DMS 273 (cell line): ENCODE measurements at regions not wholly inside any gene's neighbourhood (a gene's known extent, or its start where the extent isn't known, plus 50 kb on each side); places are given as distances from the start of the nearest gene placed in this dataset.
"Not testable (repeated sequence)": the region's sequence is repeated elsewhere in the genome, so short reads cannot be mapped to it uniquely, and the experiment has no call there.

ENCODE experiments used
- DNase-seq: peaks from one replicate; lab custom pipeline; 2025; ENCODE audit not compliant: unreplicated experiment; lab: John Stamatoyannopoulos, UW

DNA sequence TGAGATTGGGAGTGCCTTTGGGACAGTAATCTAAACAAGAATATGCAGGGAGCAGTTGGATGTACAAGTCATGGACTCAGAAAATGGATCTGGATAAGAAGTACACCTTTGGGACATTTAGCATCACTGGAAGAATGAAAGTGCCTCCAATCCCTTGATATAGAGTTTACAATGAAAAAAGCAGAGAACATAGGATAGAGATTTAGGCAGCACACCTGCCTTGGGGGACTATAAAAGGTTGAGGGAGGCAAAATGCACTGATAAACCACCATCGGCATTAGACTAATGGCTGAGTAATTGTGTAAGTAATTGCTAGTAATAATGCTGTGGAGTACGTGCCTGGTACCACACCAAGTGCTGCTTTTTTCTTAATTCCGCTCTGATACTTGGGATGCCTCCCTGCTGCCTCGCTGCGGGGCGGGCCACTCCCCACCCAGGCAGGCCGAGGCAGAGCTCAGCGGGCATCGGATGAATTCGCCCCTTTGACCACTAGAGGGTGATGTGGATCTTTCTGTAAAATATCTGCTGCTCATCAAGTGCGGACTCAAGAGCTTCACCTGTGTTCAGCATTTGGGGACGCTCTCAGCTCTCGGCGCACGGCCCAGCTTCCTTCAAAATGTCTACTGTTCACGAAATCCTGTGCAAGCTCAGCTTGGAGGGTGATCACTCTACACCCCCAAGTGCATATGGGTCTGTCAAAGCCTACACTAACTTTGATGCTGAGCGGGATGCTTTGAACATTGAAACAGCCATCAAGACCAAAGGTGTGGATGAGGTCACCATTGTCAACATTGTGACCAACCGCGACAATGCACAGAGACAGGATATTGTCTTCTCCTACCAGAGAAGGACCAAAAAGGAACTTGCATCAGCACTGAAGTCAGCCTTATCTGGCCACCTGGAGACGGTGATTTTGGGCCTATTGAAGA is 99.9 kb downstream of the ANKRD18B start:
- DNase-seq: peak; percentile 91

GRCh38 chr9:33628318-33628717 is 104.3 kb downstream of the ANKRD18B start:
- DNase-seq: not testable (repeated sequence)

DNA sequence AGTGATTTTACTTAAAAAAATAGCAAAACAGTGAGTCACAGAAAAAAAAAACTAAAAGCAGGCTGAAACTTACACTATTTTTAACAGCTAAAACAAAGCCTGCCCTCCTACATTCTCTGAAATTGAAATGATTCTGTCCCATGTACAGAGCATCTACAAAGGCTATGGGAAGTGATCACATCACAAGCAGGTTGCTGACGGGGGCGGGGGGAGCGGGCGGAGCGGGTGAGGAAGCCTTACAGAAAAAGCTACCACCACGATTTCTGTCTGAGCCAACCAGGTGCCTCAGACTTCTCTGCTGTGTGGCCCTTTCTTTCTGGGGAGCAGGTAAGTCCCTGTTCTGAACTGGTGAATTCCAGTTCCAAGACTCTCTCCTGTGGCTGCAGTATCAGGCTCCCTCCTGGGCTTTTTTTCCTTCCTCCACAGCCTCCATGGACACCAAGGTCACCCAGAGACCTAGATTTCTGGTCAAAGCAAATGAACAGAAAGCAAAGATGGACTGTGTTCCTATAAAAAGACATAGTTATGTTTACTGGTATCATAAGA is 104.9 kb downstream of the ANKRD18B start:
- DNase-seq: no peak

DNA sequence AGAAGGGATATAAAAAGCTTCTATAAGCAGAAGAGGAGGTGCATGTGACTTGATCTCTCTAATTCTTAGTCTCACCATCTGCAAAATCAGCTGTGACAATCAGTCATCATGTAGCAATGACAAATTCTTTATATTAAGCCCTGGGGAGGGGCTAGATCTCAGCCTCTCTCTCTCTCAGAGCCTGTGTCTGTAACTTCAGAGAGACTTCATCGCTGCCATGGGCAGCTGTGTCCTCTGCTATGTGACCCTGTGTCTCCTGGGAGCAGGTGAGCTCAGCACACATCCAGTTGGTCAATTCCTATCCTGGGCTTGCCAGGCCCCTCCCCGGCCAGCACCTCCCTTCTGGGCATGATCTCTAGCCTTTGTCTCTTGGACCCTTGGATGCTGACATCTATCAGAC is 109.6 kb downstream of the ANKRD18B start:
- no peak for DNase-seq

GRCh38 chr9:33637881-33638280 is 113.8 kb downstream of the ANKRD18B start:
- DNase-seq: no peak

DNA sequence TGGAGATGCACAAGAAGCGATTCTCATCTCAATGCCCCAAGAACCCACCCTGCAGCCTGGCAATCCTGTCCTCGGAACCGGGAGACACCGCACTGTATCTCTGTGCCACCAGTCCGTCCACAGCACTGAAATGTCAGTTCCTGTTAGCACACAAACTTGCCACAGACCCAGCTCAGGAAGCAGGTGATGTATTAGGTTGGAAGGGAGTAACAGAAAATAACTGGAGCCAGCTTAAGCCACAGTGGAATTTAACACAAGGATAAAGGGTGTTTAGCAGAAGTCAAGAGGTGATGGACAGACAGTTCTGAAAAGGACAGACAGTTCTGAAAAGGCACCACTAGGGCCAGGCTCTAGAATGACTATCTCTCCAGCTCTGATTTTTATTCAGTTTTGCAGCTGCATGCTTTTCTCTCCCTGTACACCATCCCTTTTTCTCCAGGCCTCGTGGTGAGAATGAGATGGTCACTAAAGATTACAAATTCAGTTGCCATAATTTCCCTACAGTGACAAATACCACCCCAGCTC is 114.4 kb downstream of the ANKRD18B start:
- no peak for DNase-seq

GRCh38 chr9:33645706-33646105 is 121.7 kb downstream of the ANKRD18B start:
- DNase-seq: no peak

GRCh38 chr9:33649463-33649862 is 125.4 kb downstream of the ANKRD18B start:
- DNase-seq: no peak

DNA sequence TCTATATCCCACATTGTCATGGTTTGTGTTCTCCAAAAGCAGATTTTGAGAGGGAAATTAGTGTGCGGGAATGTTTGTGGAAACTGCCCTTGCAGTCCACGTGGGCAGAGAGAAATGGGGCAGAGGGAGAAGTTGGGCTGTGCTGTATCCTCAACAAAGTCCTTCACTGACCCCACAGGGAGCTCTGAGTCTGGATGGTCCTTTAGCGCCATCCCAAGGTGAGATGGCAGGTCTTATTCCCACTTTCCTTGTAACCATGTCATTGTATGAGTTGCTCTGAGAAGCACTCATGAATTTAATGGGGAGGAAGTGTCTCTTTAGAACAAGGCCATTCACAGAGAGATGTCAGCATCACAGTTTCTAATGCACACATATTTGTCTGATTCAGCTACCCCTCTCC is 127.1 kb downstream of the ANKRD18B start:
- no peak for DNase-seq

GRCh38 chr9:33659921-33660320 is 135.4 kb upstream of the PRSS3 start:
- DNase-seq: no peak

GRCh38 chr9:33660772-33661171 is 134.6 kb upstream of the PRSS3 start:
- DNase-seq: no peak

GRCh38 chr9:33661176-33661575 is 134.2 kb upstream of the PRSS3 start:
- DNase-seq: no peak

DNA sequence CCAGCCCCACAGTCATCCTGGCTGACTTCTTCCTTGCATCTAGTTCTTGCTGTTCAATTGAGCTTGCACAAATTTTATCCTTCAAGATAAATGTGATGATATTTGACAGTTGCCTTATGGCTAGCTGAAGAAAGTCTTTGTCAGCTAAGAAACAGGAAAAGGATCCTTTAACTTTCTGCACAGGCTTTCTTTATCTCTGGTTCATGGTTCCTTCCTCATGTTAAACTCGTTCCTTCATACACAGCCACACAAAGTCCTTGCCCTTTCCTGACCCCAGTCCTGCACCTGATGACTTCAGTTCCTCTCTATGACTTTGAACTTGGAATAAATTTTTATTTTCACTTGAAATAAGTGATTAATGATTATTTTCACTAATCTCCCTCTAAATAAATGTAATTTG is 132.5 kb upstream of the PRSS3 start:
- no peak for DNase-seq

DNA sequence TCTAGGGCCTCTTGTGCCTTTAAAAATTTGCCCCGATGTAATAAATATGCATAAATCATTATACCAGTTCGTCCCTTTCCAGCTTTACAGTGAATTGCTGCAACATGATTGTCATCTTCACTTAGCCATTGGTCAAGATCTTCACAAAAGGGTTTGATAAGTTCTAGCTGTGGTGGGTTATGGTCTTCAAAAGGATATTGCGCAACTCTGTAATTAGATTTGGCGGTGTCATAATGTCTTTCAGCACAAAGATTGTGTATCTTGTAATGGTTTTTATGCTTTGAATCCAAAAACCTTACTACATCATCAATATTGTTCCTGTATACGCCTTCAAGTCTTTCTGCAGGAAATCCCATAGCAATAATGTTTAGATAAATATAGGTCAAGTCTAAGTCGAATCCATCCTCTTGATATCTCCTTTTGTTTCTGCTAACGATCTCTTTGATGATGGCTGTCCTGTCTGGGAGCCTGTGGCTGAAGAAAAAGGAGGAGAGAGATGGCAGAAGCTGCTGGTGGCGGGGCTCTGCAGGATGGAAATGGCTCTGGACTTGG is 119.1 kb upstream of the PRSS3 start:
- peak; percentile 40 for DNase-seq

- peak; percentile 85 for DNase-seq
Observed at GRCh38 chr9:33676746-33677505, 118.4 kb upstream of the PRSS3 start.

GRCh38 chr9:33677506-33677809 is 117.9 kb upstream of the PRSS3 start:
- DNase-seq: no peak

DNA sequence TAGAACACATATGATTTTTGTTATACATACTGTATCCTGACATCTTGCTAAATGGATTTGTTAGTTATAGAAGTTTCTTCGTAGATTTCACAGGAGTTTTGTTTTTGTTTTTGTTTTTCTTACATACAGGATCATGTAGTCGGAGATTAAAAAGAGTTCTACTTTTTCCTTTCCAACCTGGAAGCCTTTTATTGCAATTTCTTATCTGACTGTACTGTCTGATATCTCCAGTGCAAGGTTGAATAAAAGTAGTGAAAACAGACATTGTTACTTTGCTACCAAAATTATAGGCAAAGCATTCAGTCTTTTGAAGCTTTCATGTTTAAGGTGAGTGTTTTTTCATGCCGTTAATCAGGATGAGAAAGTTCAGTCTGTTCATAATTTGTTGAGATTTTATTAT is 117.4 kb upstream of the PRSS3 start:
- no peak for DNase-seq

DNA sequence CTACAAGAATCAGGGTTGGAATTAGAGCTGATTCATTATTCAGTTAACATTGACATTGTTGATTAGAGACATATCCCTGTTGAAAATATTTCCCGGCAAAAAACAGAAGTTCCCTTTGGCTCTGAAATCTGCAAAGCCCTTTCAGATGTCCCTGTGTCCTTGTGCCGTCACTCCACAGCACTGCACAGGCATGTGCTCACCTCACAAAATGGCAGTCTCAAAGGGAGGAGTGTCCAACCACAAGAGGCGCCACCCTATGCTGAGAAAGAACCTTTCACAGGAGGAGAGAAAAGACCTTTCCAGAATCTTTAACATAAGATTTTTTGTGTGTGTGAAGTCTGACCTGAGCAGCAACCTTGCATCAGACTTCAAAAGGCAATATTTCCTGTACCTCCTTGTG is 112.8 kb upstream of the PRSS3 start:
- no peak for DNase-seq

DNA sequence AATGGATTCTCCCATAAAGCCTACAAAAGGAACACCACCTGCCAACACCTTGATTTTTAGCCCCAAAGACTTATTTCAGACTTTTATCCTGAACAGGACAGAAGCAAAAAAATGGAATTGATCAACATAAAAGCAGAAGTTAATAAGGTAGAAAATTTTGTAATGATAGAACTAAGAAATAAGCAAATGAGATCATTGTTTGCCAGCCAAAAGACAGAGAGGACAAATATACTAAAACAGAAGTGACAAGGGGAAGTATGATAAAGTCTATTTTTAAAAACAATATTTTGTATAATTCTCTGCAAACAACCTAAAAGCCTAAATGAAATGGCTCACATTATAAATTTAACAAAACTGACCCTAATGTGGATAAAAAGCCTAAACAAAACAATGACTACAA is 110.5 kb upstream of the PRSS3 start:
- no peak for DNase-seq

- peak; percentile 92 for DNase-seq
Observed at GRCh38 chr9:33686942-33687341, 108.4 kb upstream of the PRSS3 start.

DNA sequence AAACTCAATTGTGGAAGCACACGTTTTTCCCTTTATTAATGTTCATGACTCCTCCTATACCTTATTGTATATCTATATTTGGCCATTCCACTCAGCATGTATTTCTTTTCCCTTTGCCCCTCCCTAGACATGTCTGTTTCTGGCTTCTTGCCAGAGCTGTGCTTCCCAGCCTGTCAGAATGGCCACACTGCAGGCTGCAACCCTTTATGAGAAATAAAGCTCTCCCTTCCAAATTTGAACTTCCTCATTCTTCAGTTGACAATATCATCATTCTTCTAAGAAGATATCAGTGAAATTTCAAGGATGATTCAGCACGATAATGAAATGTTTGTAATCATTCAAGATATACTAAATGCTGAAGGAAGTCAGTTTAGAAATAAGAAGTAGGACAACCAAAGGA is 107.6 kb upstream of the PRSS3 start:
- peak; percentile 82 for DNase-seq
